CD4-positive, alpha-beta T cell (primary cell): ENCODE measurements at regions not wholly inside any gene's neighbourhood (a gene's known extent, or its start where the extent isn't known, plus 50 kb on each side); places are given as distances from the start of the nearest gene placed in this dataset.

Experiments used
- ATAC-seq: fragments of 200-7000 bp; cut with Tn5 transposase; one replicate; pipeline ENCODE4 v1.10.0; 2022; ENCODE audit warnings: mild to moderate bottlenecking; ENCODE audit not compliant: poor library complexity
- CTCF ChIA-PET: fragments of 350-600 bp; sonication (Branson Sonifier 250); formaldehyde crosslinking; loops from one replicate; lab custom pipeline; 2021; ENCODE audit warnings: antibody characterized with exemption, inconsistent platforms; lab: Charles Lee
- POLR2A ChIA-PET: fragments of 350-600 bp; sonication (Branson Sonifier 250); formaldehyde crosslinking; loops from one replicate; lab custom pipeline; 2021; ENCODE audit warnings: antibody characterized with exemption, inconsistent platforms; lab: Charles Lee
- DNase-seq, 14 experiments: peaks; one replicate each; pipeline ENCODE4 v3.0.0-alpha.2; 2013 to 2020; ENCODE audit warnings: mixed read lengths in 2 of 14
- H3K27ac ChIP-seq, 2 donors: one replicate each; pipeline versions ENCODE4 v1.5.1 to v1.7.0; 2013; ENCODE audit warnings: low read length in 2 of 2, low read depth in 1 of 2, mild to moderate bottlenecking in 1 of 2
- H3K27me3 ChIP-seq, 2 experiments: 1 replicate in 1 of 2; 2 replicates in 1 of 2; pipeline versions ENCODE4 v1.6.1 to v1.7.0; 2013; ENCODE audit warnings: low read length in 2 of 2, control low read depth in 1 of 2, mild to moderate bottlenecking in 1 of 2, moderate library complexity in 1 of 2; ENCODE audit not compliant: insufficient read depth in 2 of 2, control insufficient read depth in 1 of 2
- H3K36me3 ChIP-seq: one replicate; pipeline ENCODE4 v1.6.1; 2013; ENCODE audit warnings: low read length, control low read depth; ENCODE audit not compliant: insufficient read depth
- H3K4me1 ChIP-seq: one replicate; pipeline ENCODE4 v1.6.1; 2013; ENCODE audit warnings: low read length, control low read depth; ENCODE audit not compliant: insufficient read depth
- H3K4me3 ChIP-seq: one replicate; pipeline ENCODE4 v1.5.1; 2013; ENCODE audit warnings: mild to moderate bottlenecking, low read length, moderate library complexity
- H3K9me3 ChIP-seq, 2 experiments: 1 replicate in 1 of 2; 2 replicates in 1 of 2; pipeline versions ENCODE4 v1.6.1 to v1.7.0; 2013; ENCODE audit warnings: low read length in 2 of 2, mild to moderate bottlenecking in 2 of 2, control low read depth in 1 of 2, moderate library complexity in 1 of 2; ENCODE audit not compliant: control insufficient read depth in 1 of 2, insufficient read depth in 1 of 2
- H3K27ac Mint-ChIP-seq: one replicate; pipeline ENCODE4 v1.8.0; 2020; ENCODE audit warnings: mixed read lengths
- H3K27me3 Mint-ChIP-seq: one replicate; pipeline ENCODE4 v1.8.0; 2021; ENCODE audit warnings: mixed read lengths
- H3K36me3 Mint-ChIP-seq: one replicate; pipeline ENCODE4 v1.8.0; 2021; ENCODE audit warnings: low read depth, mixed read lengths
- H3K4me1 Mint-ChIP-seq: one replicate; pipeline ENCODE4 v1.8.0; 2021; ENCODE audit warnings: low read depth, mixed read lengths
- H3K4me3 Mint-ChIP-seq: one replicate; pipeline ENCODE4 v1.8.0; 2020; ENCODE audit warnings: mild to moderate bottlenecking, mixed read lengths
- H3K9me3 Mint-ChIP-seq: one replicate; pipeline ENCODE4 v1.8.0; 2020; ENCODE audit warnings: mixed read lengths
- intact Hi-C, 2 experiments: fragments of 100-400 bp; cut with DNase I in 1 of 2; cut with micrococcal nuclease in 1 of 2; formaldehyde crosslinking; loops; one replicate each; pipeline versions ENCODE4 v1.15.1 to v1.9.0; 2023 to 2025; cut with DNase I, micrococcal nuclease
- TF ChIP-seq, protein P1 (sequence below): fragments of 200-600 bp; IDR thresholded peaks from one replicate; pipeline ENCODE4 v1.8.0; 2022; ENCODE audit warnings: antibody characterized with exemption, mild to moderate bottlenecking

- POLR2A ChIA-PET = no interaction called here
- ATAC-seq (no peak), DNase-seq (no peak)
- no peaks in the 10 kb centered on the region for H3K27me3 Mint-ChIP-seq
- Histone ChIP-seq H3K27ac (no peak overlapping the region), H3K4me1 (no peaks in the 10 kb centered on the region), H3K36me3 (no peaks in the 10 kb centered on the region), H3K27me3 (no peaks in the 10 kb centered on the region), H3K4me3 (no peak overlapping the region), H3K9me3 (no peaks in the 10 kb centered on the region)
- intact Hi-C loops = no loop called here
- TF ChIP-seq, protein P1, sequence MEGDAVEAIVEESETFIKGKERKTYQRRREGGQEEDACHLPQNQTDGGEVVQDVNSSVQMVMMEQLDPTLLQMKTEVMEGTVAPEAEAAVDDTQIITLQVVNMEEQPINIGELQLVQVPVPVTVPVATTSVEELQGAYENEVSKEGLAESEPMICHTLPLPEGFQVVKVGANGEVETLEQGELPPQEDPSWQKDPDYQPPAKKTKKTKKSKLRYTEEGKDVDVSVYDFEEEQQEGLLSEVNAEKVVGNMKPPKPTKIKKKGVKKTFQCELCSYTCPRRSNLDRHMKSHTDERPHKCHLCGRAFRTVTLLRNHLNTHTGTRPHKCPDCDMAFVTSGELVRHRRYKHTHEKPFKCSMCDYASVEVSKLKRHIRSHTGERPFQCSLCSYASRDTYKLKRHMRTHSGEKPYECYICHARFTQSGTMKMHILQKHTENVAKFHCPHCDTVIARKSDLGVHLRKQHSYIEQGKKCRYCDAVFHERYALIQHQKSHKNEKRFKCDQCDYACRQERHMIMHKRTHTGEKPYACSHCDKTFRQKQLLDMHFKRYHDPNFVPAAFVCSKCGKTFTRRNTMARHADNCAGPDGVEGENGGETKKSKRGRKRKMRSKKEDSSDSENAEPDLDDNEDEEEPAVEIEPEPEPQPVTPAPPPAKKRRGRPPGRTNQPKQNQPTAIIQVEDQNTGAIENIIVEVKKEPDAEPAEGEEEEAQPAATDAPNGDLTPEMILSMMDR = no peak
- CTCF ChIA-PET = no interaction called here
- no peak overlapping the region for H3K4me3 Mint-ChIP-seq
- H3K27ac Mint-ChIP-seq = no peak overlapping the region
- H3K36me3 Mint-ChIP-seq = no peaks in the 10 kb centered on the region
- H3K9me3 Mint-ChIP-seq = peaks cover 6% of the 10 kb centered on the region
- H3K4me1 Mint-ChIP-seq = no peaks in the 10 kb centered on the region
Observed at GRCh38 chr4:156521631-156522030, 450.0 kb downstream of the PDGFC start.

GRCh38 chr4:156517956-156518355, 453.6 kb downstream of the PDGFC start:
- Histone ChIP-seq H3K4me3 (no peak overlapping the region), H3K36me3 (no peaks in the 10 kb centered on the region), H3K27ac (no peak overlapping the region), H3K27me3 (no peaks in the 10 kb centered on the region), H3K9me3 (no peaks in the 10 kb centered on the region), H3K4me1 (no peaks in the 10 kb centered on the region)
- intact Hi-C loops = no loop called here
- Mint-ChIP-seq H3K27ac (no peak overlapping the region), H3K27me3 (no peaks in the 10 kb centered on the region), H3K36me3 (no peaks in the 10 kb centered on the region), H3K4me1 (no peaks in the 10 kb centered on the region), H3K9me3 (peaks cover 4% of the 10 kb centered on the region), H3K4me3 (no peak overlapping the region)
- ChIA-PET CTCF (no interaction called here), POLR2A (no interaction called here)
- ATAC-seq (no peak), DNase-seq (no peak)
- TF ChIP-seq, protein P1 = no peak

DNA sequence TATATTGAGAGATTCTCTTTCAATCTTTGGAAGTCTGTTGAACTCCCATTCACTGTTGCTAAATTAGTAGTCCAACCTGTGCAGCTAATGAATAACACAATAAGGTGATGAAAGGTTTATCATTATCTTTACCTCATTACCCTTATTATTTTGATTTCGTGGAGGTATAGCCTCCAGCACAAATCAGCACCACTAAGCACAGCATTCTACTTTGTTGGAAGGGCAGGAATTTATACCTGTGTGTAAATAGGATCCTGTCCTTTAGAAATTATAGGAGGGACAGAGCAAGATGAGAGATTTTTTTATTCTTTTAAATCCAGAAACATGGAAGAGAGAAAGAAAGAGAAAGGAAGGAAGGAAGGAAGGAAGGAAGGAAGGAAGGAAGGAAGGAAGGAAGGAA, 454.1 kb downstream of the PDGFC start:
- Histone ChIP-seq H3K4me3 (no peak overlapping the region), H3K27me3 (no peaks in the 10 kb centered on the region), H3K36me3 (no peaks in the 10 kb centered on the region), H3K4me1 (no peaks in the 10 kb centered on the region), H3K9me3 (no peaks in the 10 kb centered on the region), H3K27ac (no peak overlapping the region)
- DNase-seq = no peak
- H3K4me3 Mint-ChIP-seq = no peak overlapping the region
- ChIA-PET POLR2A (no interaction called here), CTCF (no interaction called here)
- H3K9me3 Mint-ChIP-seq = peaks cover 4% of the 10 kb centered on the region
- no peak for ATAC-seq
- no peaks in the 10 kb centered on the region for H3K36me3 Mint-ChIP-seq
- intact Hi-C loops = no loop called here
- TF ChIP-seq, protein P1 = no peak
- H3K4me1 Mint-ChIP-seq = no peaks in the 10 kb centered on the region
- no peaks in the 10 kb centered on the region for H3K27me3 Mint-ChIP-seq
- no peak overlapping the region for H3K27ac Mint-ChIP-seq
